ENCODE measurements at regions not wholly inside any gene's neighbourhood (a gene's known extent, or its start where the extent isn't known, plus 50 kb on each side); places are given as distances from the start of the nearest gene placed in this dataset.

- H3K27me3 ChIP-seq (replicated peaks; ENCODE audit: control insufficient read depth, insufficient read depth, low read length, poor library complexity, severe bottlenecking) = no peaks in the 10 kb centered on the region
- no peaks in the 10 kb centered on the region for H3K4me1 ChIP-seq (ENCODE audit: control insufficient read depth, insufficient read depth, low read length, poor library complexity, severe bottlenecking)
- H3K4me3 ChIP-seq (ENCODE audit: insufficient read depth, low read depth, low read length, poor library complexity, severe bottlenecking) = no peak overlapping the region
- H3K9me3 ChIP-seq (ENCODE audit: control insufficient read depth, low read length) = no peaks in the 10 kb centered on the region
- H3K36me3 ChIP-seq (ENCODE audit: control insufficient read depth, insufficient read depth, low read length) = no peaks in the 10 kb centered on the region
- no peak overlapping the region for H3K27ac ChIP-seq (ENCODE audit: insufficient read depth, low read length, poor library complexity, severe bottlenecking)
- no peak for DNase-seq
These were observed 1391.3 kb downstream of the BRD1 start for GRCh38 chr22:48436201-48436931.

GRCh38 chr22:48434868-48435250 lies 1392.8 kb downstream of the BRD1 start:
- H3K27ac ChIP-seq (ENCODE audit: insufficient read depth, low read length, poor library complexity, severe bottlenecking) = no peak overlapping the region

GRCh38 chr22:48434156-48434867 lies 1393.4 kb downstream of the BRD1 start:
- no peaks in the 10 kb centered on the region for H3K9me3 ChIP-seq (ENCODE audit: control insufficient read depth, low read length)
- DNase-seq = no peak
- no peaks in the 10 kb centered on the region for H3K36me3 ChIP-seq (ENCODE audit: control insufficient read depth, insufficient read depth, low read length)
- H3K4me1 ChIP-seq (ENCODE audit: control insufficient read depth, insufficient read depth, low read length, poor library complexity, severe bottlenecking) = no peaks in the 10 kb centered on the region
- no peak overlapping the region for H3K27ac ChIP-seq (ENCODE audit: insufficient read depth, low read length, poor library complexity, severe bottlenecking)
- no peaks in the 10 kb centered on the region for H3K27me3 ChIP-seq (replicated peaks; ENCODE audit: control insufficient read depth, insufficient read depth, low read length, poor library complexity, severe bottlenecking)
- no peak overlapping the region for H3K4me3 ChIP-seq (ENCODE audit: insufficient read depth, low read depth, low read length, poor library complexity, severe bottlenecking)

More at GRCh38 chr22:48434868-48435250, 1392.8 kb downstream of the BRD1 start:
- no peak for DNase-seq
- H3K4me1 ChIP-seq (ENCODE audit: control insufficient read depth, insufficient read depth, low read length, poor library complexity, severe bottlenecking) = no peaks in the 10 kb centered on the region
- H3K9me3 ChIP-seq (ENCODE audit: control insufficient read depth, low read length) = no peaks in the 10 kb centered on the region
- no peak overlapping the region for H3K4me3 ChIP-seq (ENCODE audit: insufficient read depth, low read depth, low read length, poor library complexity, severe bottlenecking)
- H3K36me3 ChIP-seq (ENCODE audit: control insufficient read depth, insufficient read depth, low read length) = no peaks in the 10 kb centered on the region
- H3K27me3 ChIP-seq (replicated peaks; ENCODE audit: control insufficient read depth, insufficient read depth, low read length, poor library complexity, severe bottlenecking) = no peaks in the 10 kb centered on the region

GRCh38 chr22:48433647-48434046 lies 1394.0 kb downstream of the BRD1 start:
- no peaks in the 10 kb centered on the region for H3K9me3 ChIP-seq (ENCODE audit: control insufficient read depth, low read length)
- no peak for DNase-seq

GRCh38 chr22:48432781-48433518 lies 1394.7 kb downstream of the BRD1 start:
- Histone ChIP-seq H3K36me3 (ENCODE audit: control insufficient read depth, insufficient read depth, low read length) (no peaks in the 10 kb centered on the region), H3K4me3 (ENCODE audit: insufficient read depth, low read depth, low read length, poor library complexity, severe bottlenecking) (no peak overlapping the region), H3K4me1 (ENCODE audit: control insufficient read depth, insufficient read depth, low read length, poor library complexity, severe bottlenecking) (no peaks in the 10 kb centered on the region), H3K27ac (ENCODE audit: insufficient read depth, low read length, poor library complexity, severe bottlenecking) (no peak overlapping the region), H3K9me3 (ENCODE audit: control insufficient read depth, low read length) (no peaks in the 10 kb centered on the region), H3K27me3 (replicated peaks; ENCODE audit: control insufficient read depth, insufficient read depth, low read length, poor library complexity, severe bottlenecking) (no peaks in the 10 kb centered on the region)
- DNase-seq = no peak

More at GRCh38 chr22:48433647-48434046, 1394.0 kb downstream of the BRD1 start:
- Histone ChIP-seq H3K4me1 (ENCODE audit: control insufficient read depth, insufficient read depth, low read length, poor library complexity, severe bottlenecking) (no peaks in the 10 kb centered on the region), H3K27me3 (replicated peaks; ENCODE audit: control insufficient read depth, insufficient read depth, low read length, poor library complexity, severe bottlenecking) (no peaks in the 10 kb centered on the region), H3K36me3 (ENCODE audit: control insufficient read depth, insufficient read depth, low read length) (no peaks in the 10 kb centered on the region), H3K4me3 (ENCODE audit: insufficient read depth, low read depth, low read length, poor library complexity, severe bottlenecking) (no peak overlapping the region), H3K27ac (ENCODE audit: insufficient read depth, low read length, poor library complexity, severe bottlenecking) (no peak overlapping the region)

- no peak for DNase-seq
- H3K4me3 ChIP-seq (ENCODE audit: insufficient read depth, low read depth, low read length, poor library complexity, severe bottlenecking) = no peak overlapping the region
- no peaks in the 10 kb centered on the region for H3K9me3 ChIP-seq (ENCODE audit: control insufficient read depth, low read length)
- H3K27me3 ChIP-seq (replicated peaks; ENCODE audit: control insufficient read depth, insufficient read depth, low read length, poor library complexity, severe bottlenecking) = no peaks in the 10 kb centered on the region
- no peak overlapping the region for H3K27ac ChIP-seq (ENCODE audit: insufficient read depth, low read length, poor library complexity, severe bottlenecking)
- no peaks in the 10 kb centered on the region for H3K4me1 ChIP-seq (ENCODE audit: control insufficient read depth, insufficient read depth, low read length, poor library complexity, severe bottlenecking)
- H3K36me3 ChIP-seq (ENCODE audit: control insufficient read depth, insufficient read depth, low read length) = no peaks in the 10 kb centered on the region
These were observed 1395.9 kb downstream of the BRD1 start for GRCh38 chr22:48431536-48432315.

GRCh38 chr22:48431014-48431413 lies 1396.7 kb downstream of the BRD1 start:
- Histone ChIP-seq H3K4me3 (ENCODE audit: insufficient read depth, low read depth, low read length, poor library complexity, severe bottlenecking) (no peak overlapping the region), H3K27me3 (replicated peaks; ENCODE audit: control insufficient read depth, insufficient read depth, low read length, poor library complexity, severe bottlenecking) (no peaks in the 10 kb centered on the region), H3K36me3 (ENCODE audit: control insufficient read depth, insufficient read depth, low read length) (no peaks in the 10 kb centered on the region), H3K4me1 (ENCODE audit: control insufficient read depth, insufficient read depth, low read length, poor library complexity, severe bottlenecking) (no peaks in the 10 kb centered on the region), H3K27ac (ENCODE audit: insufficient read depth, low read length, poor library complexity, severe bottlenecking) (no peak overlapping the region), H3K9me3 (ENCODE audit: control insufficient read depth, low read length) (no peaks in the 10 kb centered on the region)
- DNase-seq = no peak

- no peak overlapping the region for H3K27ac ChIP-seq (ENCODE audit: insufficient read depth, low read length, poor library complexity, severe bottlenecking)
- no peaks in the 10 kb centered on the region for H3K36me3 ChIP-seq (ENCODE audit: control insufficient read depth, insufficient read depth, low read length)
- H3K9me3 ChIP-seq (ENCODE audit: control insufficient read depth, low read length) = no peaks in the 10 kb centered on the region
- no peaks in the 10 kb centered on the region for H3K4me1 ChIP-seq (ENCODE audit: control insufficient read depth, insufficient read depth, low read length, poor library complexity, severe bottlenecking)
- no peak for DNase-seq
- H3K27me3 ChIP-seq (replicated peaks; ENCODE audit: control insufficient read depth, insufficient read depth, low read length, poor library complexity, severe bottlenecking) = no peaks in the 10 kb centered on the region
- H3K4me3 ChIP-seq (ENCODE audit: insufficient read depth, low read depth, low read length, poor library complexity, severe bottlenecking) = no peak overlapping the region
These were observed 1398.1 kb downstream of the BRD1 start for GRCh38 chr22:48429446-48430020.

GRCh38 chr22:48428631-48429371 lies 1398.9 kb downstream of the BRD1 start:
- no peak for DNase-seq
- no peaks in the 10 kb centered on the region for H3K36me3 ChIP-seq (ENCODE audit: control insufficient read depth, insufficient read depth, low read length)

More at GRCh38 chr22:48428631-48429371, 1398.9 kb downstream of the BRD1 start:
- Histone ChIP-seq H3K4me3 (ENCODE audit: insufficient read depth, low read depth, low read length, poor library complexity, severe bottlenecking) (no peak overlapping the region), H3K27ac (ENCODE audit: insufficient read depth, low read length, poor library complexity, severe bottlenecking) (no peak overlapping the region), H3K27me3 (replicated peaks; ENCODE audit: control insufficient read depth, insufficient read depth, low read length, poor library complexity, severe bottlenecking) (no peaks in the 10 kb centered on the region), H3K9me3 (ENCODE audit: control insufficient read depth, low read length) (no peaks in the 10 kb centered on the region), H3K4me1 (ENCODE audit: control insufficient read depth, insufficient read depth, low read length, poor library complexity, severe bottlenecking) (no peaks in the 10 kb centered on the region)
